ENCODE measurements at regions not wholly inside any gene's neighbourhood (a gene's known extent, or its start where the extent isn't known, plus 50 kb on each side); places are given as distances from the start of the nearest gene placed in this dataset.

GRCh38 chr9:25917731-25918362 lies 239.6 kb upstream of the TUSC1 start:
- no peak for TF ChIP-seq CTCF (conservative IDR thresholded peaks at IDR 0.05; ENCODE audit: low read length)
- no peak for TF ChIP-seq EZH2phosphoT487 (IDR thresholded peaks at IDR 0.05; ENCODE audit: borderline replicate concordance)
